GM23338 (cell line): ENCODE measurements at regions not wholly inside any gene's neighbourhood (a gene's known extent, or its start where the extent isn't known, plus 50 kb on each side); places are given as distances from the start of the nearest gene placed in this dataset.

Source experiments
- ATAC-seq: fragments of 200-7000 bp; cut with Tn5 transposase; 3 replicates; pipeline ENCODE4 v1.9.1; 2020
- DNase-seq: peaks from one replicate; pipeline ENCODE4 v3.0.0-alpha.2; 2015; ENCODE audit warnings: low spot score
- H2AFZ ChIP-seq: fragments of 200-600 bp; sonication (generic); 2 replicates; pipeline ENCODE4 v1.8.0; 2016; ENCODE audit warnings: antibody characterized with exemption, mild to moderate bottlenecking, moderate library complexity
- H3F3A ChIP-seq: fragments of 200-600 bp; sonication (generic); replicated peaks from 2 replicates; pipeline ENCODE4 v1.8.0; 2017; ENCODE audit warnings: antibody characterized with exemption, mixed run types, low read depth
- H3K27ac ChIP-seq: fragments of 200-600 bp; sonication (generic); 2 replicates; pipeline ENCODE4 v1.6.1; 2016; ENCODE audit warnings: low read depth
- H3K27me3 ChIP-seq: fragments of 200-600 bp; sonication (generic); 2 replicates; pipeline ENCODE4 v1.8.0; 2016; ENCODE audit warnings: mild to moderate bottlenecking, mixed run types, moderate library complexity; ENCODE audit not compliant: insufficient read depth
- H3K36me3 ChIP-seq: fragments of 200-600 bp; sonication (generic); 2 replicates; pipeline ENCODE4 v1.8.0; 2016; ENCODE audit warnings: mild to moderate bottlenecking; ENCODE audit not compliant: insufficient read depth
- H3K4me1 ChIP-seq: fragments of 200-600 bp; sonication (generic); 2 replicates; pipeline ENCODE4 v1.8.0; 2016; ENCODE audit warnings: mild to moderate bottlenecking, moderate library complexity; ENCODE audit not compliant: insufficient read depth
- H3K4me2 ChIP-seq: fragments of 200-600 bp; sonication (generic); 2 replicates; pipeline ENCODE4 v1.7.1; 2017; ENCODE audit warnings: mixed run types
- H3K4me3 ChIP-seq: fragments of 200-600 bp; sonication (generic); 2 replicates; pipeline ENCODE4 v1.6.1; 2016; ENCODE audit warnings: mixed run types
- H3K79me2 ChIP-seq: fragments of 200-600 bp; sonication (generic); replicated peaks from 2 replicates; pipeline ENCODE4 v1.8.0; 2017; ENCODE audit warnings: mild to moderate bottlenecking; ENCODE audit not compliant: insufficient read depth
- H3K9me2 ChIP-seq: fragments of 200-600 bp; sonication (generic); 2 replicates; pipeline ENCODE4 v1.8.0; 2017; ENCODE audit not compliant: insufficient read depth
- H4K20me1 ChIP-seq: fragments of 200-600 bp; sonication (generic); replicated peaks from 2 replicates; pipeline ENCODE4 v1.8.0; 2017; ENCODE audit warnings: mild to moderate bottlenecking; ENCODE audit not compliant: insufficient read depth
- H3K27ac Mint-ChIP-seq: 2 replicates; pipeline ENCODE4 v1.8.0; 2020; ENCODE audit warnings: inconsistent platforms, mild to moderate bottlenecking, moderate library complexity, mixed read lengths
- H3K27me3 Mint-ChIP-seq: 3 replicates; pipeline ENCODE4 v1.8.0; 2022; ENCODE audit warnings: low read depth, mild to moderate bottlenecking, moderate library complexity, mixed read lengths, inconsistent platforms; ENCODE audit not compliant: insufficient read depth, poor library complexity
- H3K36me3 Mint-ChIP-seq: 3 replicates; pipeline ENCODE4 v1.8.0; 2021; ENCODE audit warnings: low read depth, mild to moderate bottlenecking, inconsistent platforms, moderate library complexity, mixed read lengths
- H3K4me1 Mint-ChIP-seq: 3 replicates; pipeline ENCODE4 v1.8.0; 2020; ENCODE audit warnings: mild to moderate bottlenecking, inconsistent platforms, mixed read lengths
- H3K4me3 Mint-ChIP-seq: 3 replicates; pipeline ENCODE4 v1.8.0; 2021; ENCODE audit warnings: moderate library complexity, mild to moderate bottlenecking, inconsistent platforms, mixed read lengths
- H3K9me3 Mint-ChIP-seq: 3 replicates; pipeline ENCODE4 v1.8.0; 2020; ENCODE audit warnings: moderate library complexity, mild to moderate bottlenecking, inconsistent platforms, mixed read lengths
- CREB1 ChIP-seq: fragments of 250-450 bp; sonication (Bioruptor Pico); IDR thresholded peaks from 2 replicates; pipeline ENCODE4 v1.5.0; 2020; ENCODE audit warnings: low read depth, mild to moderate bottlenecking, moderate library complexity
- ETS1 ChIP-seq: IDR thresholded peaks from 2 replicates; pipeline ENCODE4 v1.6.1; 2016; ENCODE audit warnings: antibody characterized with exemption
- EZH2phosphoT487 ChIP-seq: fragments of 200-600 bp; sonication (generic); IDR thresholded peaks from one replicate; pipeline ENCODE4 v1.8.1; 2018; ENCODE audit warnings: antibody characterized with exemption; ENCODE audit not compliant: unreplicated experiment
- JUNB ChIP-seq: IDR thresholded peaks from one replicate; pipeline ENCODE4 v1.6.1; 2016; ENCODE audit warnings: antibody characterized with exemption; ENCODE audit not compliant: unreplicated experiment
- NANOG ChIP-seq: IDR thresholded peaks from 2 replicates; pipeline ENCODE4 v1.6.1; 2016; ENCODE audit warnings: antibody characterized with exemption, borderline replicate concordance
- POLR2AphosphoS5 ChIP-seq: IDR thresholded peaks from 2 replicates; pipeline ENCODE4 v1.6.1; 2016; ENCODE audit warnings: antibody characterized with exemption, low read depth
- STAT1 ChIP-seq: IDR thresholded peaks from one replicate; pipeline ENCODE4 v1.6.1; 2016; ENCODE audit warnings: antibody characterized with exemption; ENCODE audit not compliant: unreplicated experiment
- ZNF114 ChIP-seq: fragments of 250-450 bp; sonication (Bioruptor Pico); IDR thresholded peaks from 2 replicates; pipeline ENCODE4 v1.5.0; 2020; ENCODE audit warnings: mild to moderate bottlenecking, moderate library complexity
- ZNF331 ChIP-seq: fragments of 250-450 bp; sonication (Bioruptor Pico); IDR thresholded peaks from 2 replicates; pipeline ENCODE4 v1.5.0; 2020; ENCODE audit warnings: low read depth, mild to moderate bottlenecking, moderate library complexity
- ZNF462 ChIP-seq: fragments of 250-450 bp; sonication (Bioruptor Pico); IDR thresholded peaks from 2 replicates; pipeline ENCODE4 v1.5.0; 2020; ENCODE audit warnings: mild to moderate bottlenecking, moderate library complexity
- TF ChIP-seq, protein P1 (sequence below): IDR thresholded peaks from one replicate; pipeline ENCODE4 v1.6.1; 2018; ENCODE audit warnings: antibody characterized with exemption; ENCODE audit not compliant: unreplicated experiment

- TF ChIP-seq, protein P1, sequence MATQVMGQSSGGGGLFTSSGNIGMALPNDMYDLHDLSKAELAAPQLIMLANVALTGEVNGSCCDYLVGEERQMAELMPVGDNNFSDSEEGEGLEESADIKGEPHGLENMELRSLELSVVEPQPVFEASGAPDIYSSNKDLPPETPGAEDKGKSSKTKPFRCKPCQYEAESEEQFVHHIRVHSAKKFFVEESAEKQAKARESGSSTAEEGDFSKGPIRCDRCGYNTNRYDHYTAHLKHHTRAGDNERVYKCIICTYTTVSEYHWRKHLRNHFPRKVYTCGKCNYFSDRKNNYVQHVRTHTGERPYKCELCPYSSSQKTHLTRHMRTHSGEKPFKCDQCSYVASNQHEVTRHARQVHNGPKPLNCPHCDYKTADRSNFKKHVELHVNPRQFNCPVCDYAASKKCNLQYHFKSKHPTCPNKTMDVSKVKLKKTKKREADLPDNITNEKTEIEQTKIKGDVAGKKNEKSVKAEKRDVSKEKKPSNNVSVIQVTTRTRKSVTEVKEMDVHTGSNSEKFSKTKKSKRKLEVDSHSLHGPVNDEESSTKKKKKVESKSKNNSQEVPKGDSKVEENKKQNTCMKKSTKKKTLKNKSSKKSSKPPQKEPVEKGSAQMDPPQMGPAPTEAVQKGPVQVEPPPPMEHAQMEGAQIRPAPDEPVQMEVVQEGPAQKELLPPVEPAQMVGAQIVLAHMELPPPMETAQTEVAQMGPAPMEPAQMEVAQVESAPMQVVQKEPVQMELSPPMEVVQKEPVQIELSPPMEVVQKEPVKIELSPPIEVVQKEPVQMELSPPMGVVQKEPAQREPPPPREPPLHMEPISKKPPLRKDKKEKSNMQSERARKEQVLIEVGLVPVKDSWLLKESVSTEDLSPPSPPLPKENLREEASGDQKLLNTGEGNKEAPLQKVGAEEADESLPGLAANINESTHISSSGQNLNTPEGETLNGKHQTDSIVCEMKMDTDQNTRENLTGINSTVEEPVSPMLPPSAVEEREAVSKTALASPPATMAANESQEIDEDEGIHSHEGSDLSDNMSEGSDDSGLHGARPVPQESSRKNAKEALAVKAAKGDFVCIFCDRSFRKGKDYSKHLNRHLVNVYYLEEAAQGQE = no peak
- TF ChIP-seq ZNF462 (CRISPR knock-in tag) = no peak
Measured at GRCh38 chr16:86765389-86766026, 187.2 kb downstream of the FOXL1 start (continued).

DNA sequence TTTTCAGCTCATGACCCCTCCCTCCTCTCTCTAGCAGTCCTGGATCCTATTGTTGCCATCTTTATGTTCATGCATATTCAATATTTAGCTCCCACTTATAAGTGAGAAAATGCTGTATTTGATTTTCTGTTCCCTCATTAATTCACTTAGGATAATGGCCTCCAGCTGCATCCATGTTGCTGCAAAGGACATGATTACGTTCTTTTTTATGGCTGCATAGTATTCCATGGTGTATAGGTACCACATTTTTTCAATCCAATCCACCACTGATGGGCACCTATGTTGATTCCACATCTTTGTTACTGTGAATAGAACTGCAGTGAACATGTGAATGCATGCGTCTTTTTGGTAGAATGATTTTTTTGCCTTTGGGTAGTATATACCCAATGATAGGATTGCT, 188.4 kb downstream of the FOXL1 start:
- Histone ChIP-seq H3K36me3 (no peaks in the 10 kb centered on the region), H3K9me2 (no peaks in the 10 kb centered on the region), H3F3A (no peaks in the 10 kb centered on the region), H4K20me1 (no peaks in the 10 kb centered on the region), H3K27me3 (peaks cover 9% of the 10 kb centered on the region), H2AFZ (no peak overlapping the region), H3K79me2 (no peaks in the 10 kb centered on the region), H3K4me2 (no peak overlapping the region), H3K4me3 (no peak overlapping the region), H3K4me1 (peaks cover 4% of the 10 kb centered on the region), H3K27ac (no peak overlapping the region)
- no peak for DNase-seq
- Mint-ChIP-seq H3K9me3 (no peaks in the 10 kb centered on the region), H3K4me3 (no peak overlapping the region), H3K4me1 (peaks cover 17% of the 10 kb centered on the region), H3K27me3 (peaks cover 14% of the 10 kb centered on the region), H3K27ac (no peak overlapping the region), H3K36me3 (no peaks in the 10 kb centered on the region)
- no peak for ATAC-seq
- TF ChIP-seq CREB1 (no peak), POLR2AphosphoS5 (no peak), ZNF331 (CRISPR knock-in tag) (no peak), JUNB (no peak), EZH2phosphoT487 (no peak), ZNF114 (CRISPR knock-in tag) (no peak), ETS1 (no peak), STAT1 (no peak), NANOG (no peak)
